Tibial nerve (tissue), 4 donors: ENCODE measurements at regions not wholly inside any gene's neighbourhood (a gene's known extent, or its start where the extent isn't known, plus 50 kb on each side); places are given as distances from the start of the nearest gene placed in this dataset.

Experiments used
- DNase-seq, 2 donors: peaks; one replicate each; pipeline ENCODE4 v3.0.0-alpha.2; 2019; ENCODE audit warnings: low spot score in 2 of 2
- H3K27ac ChIP-seq, 4 donors: fragments of 200-600 bp; sonication (generic) in 3 of 4; one replicate each; pipeline ENCODE4 v1.5.1; 2017 to 2019; ENCODE audit warnings: mild to moderate bottlenecking in 1 of 4
- H3K27me3 ChIP-seq, 2 donors: fragments of 200-600 bp; sonication (generic) in 1 of 2; one replicate each; pipeline versions ENCODE4 v1.5.1 to v1.6.0; 2017 to 2019
- H3K36me3 ChIP-seq, 3 donors: fragments of 200-600 bp; sonication (generic); one replicate each; pipeline ENCODE4 v1.5.1; 2018 to 2019
- H3K4me1 ChIP-seq, 4 donors: fragments of 200-600 bp; sonication (generic) in 3 of 4; one replicate each; pipeline ENCODE4 v1.5.1; 2017 to 2019
- H3K4me3 ChIP-seq, 4 donors: fragments of 200-600 bp; sonication (generic) in 3 of 4; one replicate each; pipeline ENCODE4 v1.5.1; 2017 to 2019; ENCODE audit warnings: mild to moderate bottlenecking in 1 of 4, moderate library complexity in 1 of 4
- H3K9me3 ChIP-seq, 4 donors: fragments of 200-600 bp; sonication (generic) in 3 of 4; one replicate each; pipeline ENCODE4 v1.5.1; 2017 to 2019
- CTCF ChIP-seq, 5 experiments: fragments of 200-600 bp in 3 of 5; fragments of 450-650 bp in 2 of 5; sonication (generic) in 3 of 5; IDR thresholded peaks; one replicate each; pipeline ENCODE4 v1.5.1; 2016 to 2019; ENCODE audit warnings: antibody characterized with exemption in 5 of 5, mild to moderate bottlenecking in 3 of 5, moderate library complexity in 2 of 5
- EP300 ChIP-seq, 2 donors: sonication (generic); formaldehyde crosslinking; IDR thresholded peaks; one replicate each; pipeline ENCODE4 v1.6.1; 2017; ENCODE audit warnings: antibody characterized with exemption in 2 of 2, mild to moderate bottlenecking in 1 of 2
- POLR2A ChIP-seq, 2 donors: fragments of 450-650 bp; IDR thresholded peaks; one replicate each; pipeline ENCODE4 v1.6.1; 2017; ENCODE audit warnings: antibody characterized with exemption in 2 of 2, mild to moderate bottlenecking in 2 of 2, moderate library complexity in 2 of 2
- WGBS, 2 donors: methylation state at CpG; one replicate each; pipeline ENCODE4 v1.1.5; 2018; 5-methylcytosine and 5-hydroxymethylcytosine counted together

GRCh38 chr20:48015141-48015910, 230.0 kb upstream of the SULF2 start:
- DNase-seq, result no peak
- Histone ChIP-seq H3K4me1 (peaks cover 0 to 16% (median 0%) of the 10 kb centered on the region in 4 donors), H3K36me3 (no peaks in the 10 kb centered on the region), H3K9me3 (peaks cover 0 to 12% (median 0%) of the 10 kb centered on the region in 4 donors), H3K27ac (peak overlapping the region in 1 of 4 donors; percentile 16), H3K27me3 (no peaks in the 10 kb centered on the region), H3K4me3 (no peak overlapping the region)
- TF ChIP-seq CTCF (IDR thresholded peaks at IDR 0.05), result no peak
- TF ChIP-seq POLR2A (IDR thresholded peaks at IDR 0.05), result no peak
- no peak for TF ChIP-seq EP300 (IDR thresholded peaks at IDR 0.05)
- WGBS, 2 donors, result 49 to 52% methylated on average over 8 of the region's 8 CpGs

- H3K36me3 ChIP-seq, result no peaks in the 10 kb centered on the region
- peaks cover 0 to 17% (median 0%) of the 10 kb centered on the region in 4 donors for H3K9me3 ChIP-seq
- TF ChIP-seq POLR2A (IDR thresholded peaks at IDR 0.05) (no peak), EP300 (IDR thresholded peaks at IDR 0.05) (no peak), CTCF (IDR thresholded peaks at IDR 0.05) (no peak)
- no peak overlapping the region for H3K27ac ChIP-seq
- WGBS, 2 donors, result 59 to 61% methylated on average over 2 of the region's 2 CpGs
- DNase-seq, result no peak
- no peaks in the 10 kb centered on the region for H3K27me3 ChIP-seq
- no peak overlapping the region for H3K4me3 ChIP-seq
- peaks cover 0 to 16% (median 0%) of the 10 kb centered on the region in 4 donors for H3K4me1 ChIP-seq
Measured at GRCh38 chr20:48012401-48012974, 227.2 kb upstream of the SULF2 start.

GRCh38 chr20:48011025-48011424, 225.7 kb upstream of the SULF2 start:
- H3K4me1 ChIP-seq, result peaks cover 0 to 11% (median 0%) of the 10 kb centered on the region in 4 donors
- no peaks in the 10 kb centered on the region for H3K36me3 ChIP-seq
- no peak for DNase-seq
- no peaks in the 10 kb centered on the region for H3K27me3 ChIP-seq
- no peak for TF ChIP-seq EP300 (IDR thresholded peaks at IDR 0.05)
- TF ChIP-seq POLR2A (IDR thresholded peaks at IDR 0.05), result no peak
- no peak for TF ChIP-seq CTCF (IDR thresholded peaks at IDR 0.05)
- H3K4me3 ChIP-seq, result no peak overlapping the region
- H3K9me3 ChIP-seq, result peaks cover 0 to 17% (median 0%) of the 10 kb centered on the region in 4 donors
- H3K27ac ChIP-seq, result no peak overlapping the region
- 96 to 99% methylated on average over 2 of the region's 2 CpGs for WGBS, 2 donors

GRCh38 chr20:48010623-48011022, 225.3 kb upstream of the SULF2 start:
- peaks cover 0 to 17% (median 0%) of the 10 kb centered on the region in 4 donors for H3K9me3 ChIP-seq
- DNase-seq, result no peak
- no peak overlapping the region for H3K27ac ChIP-seq
- TF ChIP-seq POLR2A (IDR thresholded peaks at IDR 0.05), result no peak
- TF ChIP-seq CTCF (IDR thresholded peaks at IDR 0.05), result no peak
- TF ChIP-seq EP300 (IDR thresholded peaks at IDR 0.05), result no peak
- no peaks in the 10 kb centered on the region for H3K36me3 ChIP-seq
- H3K4me1 ChIP-seq, result peaks cover 0 to 7% (median 0%) of the 10 kb centered on the region in 4 donors
- no peak overlapping the region for H3K4me3 ChIP-seq
- no peaks in the 10 kb centered on the region for H3K27me3 ChIP-seq
- WGBS, 2 donors, result 87% methylated on average over 3 of the region's 3 CpGs

GRCh38 chr20:48008850-48009515, 223.7 kb upstream of the SULF2 start:
- Histone ChIP-seq H3K9me3 (peaks cover 0 to 18% (median 0%) of the 10 kb centered on the region in 4 donors), H3K4me3 (no peak overlapping the region), H3K36me3 (no peaks in the 10 kb centered on the region), H3K4me1 (no peaks in the 10 kb centered on the region), H3K27me3 (no peaks in the 10 kb centered on the region), H3K27ac (no peak overlapping the region)
- TF ChIP-seq EP300 (IDR thresholded peaks at IDR 0.05) (no peak), CTCF (IDR thresholded peaks at IDR 0.05) (no peak), POLR2A (IDR thresholded peaks at IDR 0.05) (no peak)
- WGBS, 2 donors, result 41 to 55% methylated on average over 2 of the region's 2 CpGs
- no peak for DNase-seq
